HG02943 (cell line): ENCODE measurements at regions not wholly inside any gene's neighbourhood (a gene's known extent, or its start where the extent isn't known, plus 50 kb on each side); places are given as distances from the start of the nearest gene placed in this dataset.

Experiments used
- ATAC-seq: cut with Tn5 transposase; IDR thresholded peaks from one replicate; pipeline ENCODE4 v1.9.1; 2021; ENCODE audit warnings: mild to moderate bottlenecking, low read depth, moderate library complexity; ENCODE audit not compliant: unreplicated experiment

DNA sequence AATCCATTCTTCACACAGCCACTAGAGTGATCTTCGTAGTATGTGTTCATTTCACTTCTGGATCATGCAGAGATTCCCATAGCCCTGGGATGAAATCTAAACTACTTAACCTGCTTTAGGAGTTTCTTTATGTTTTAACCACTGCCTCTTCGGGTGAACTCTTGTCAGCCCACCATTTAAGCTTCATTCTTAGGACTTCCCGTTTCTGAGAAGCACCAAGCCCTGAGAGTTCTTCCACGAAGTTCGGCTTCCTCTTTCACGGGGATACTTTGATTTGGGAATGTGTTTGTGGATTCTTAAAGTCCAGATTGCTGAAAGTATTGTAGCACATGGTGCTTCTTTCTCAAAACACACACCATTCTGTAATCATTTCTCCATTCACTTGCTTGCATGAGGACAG, 205.0 kb downstream of the UBE2E3 start:
- ATAC-seq: no peak

DNA sequence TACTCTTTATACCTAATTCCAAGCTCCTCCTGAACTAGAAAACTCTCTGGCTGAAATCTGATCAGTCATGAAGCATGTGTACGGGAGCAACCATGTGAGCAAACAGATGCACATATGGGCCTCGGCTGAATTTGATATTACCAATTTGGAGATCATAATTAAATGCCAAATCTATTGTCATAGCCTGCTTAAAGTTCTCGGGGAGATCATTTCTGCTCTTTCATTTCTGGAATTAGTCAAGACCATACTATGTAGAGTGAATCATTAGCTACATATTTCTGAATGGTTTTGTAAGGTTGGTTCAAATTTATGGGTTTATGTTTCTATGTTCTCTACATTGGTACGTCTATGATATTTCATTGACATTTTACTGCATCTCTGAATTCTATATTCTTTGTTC, 205.5 kb downstream of the UBE2E3 start:
- no peak for ATAC-seq

DNA sequence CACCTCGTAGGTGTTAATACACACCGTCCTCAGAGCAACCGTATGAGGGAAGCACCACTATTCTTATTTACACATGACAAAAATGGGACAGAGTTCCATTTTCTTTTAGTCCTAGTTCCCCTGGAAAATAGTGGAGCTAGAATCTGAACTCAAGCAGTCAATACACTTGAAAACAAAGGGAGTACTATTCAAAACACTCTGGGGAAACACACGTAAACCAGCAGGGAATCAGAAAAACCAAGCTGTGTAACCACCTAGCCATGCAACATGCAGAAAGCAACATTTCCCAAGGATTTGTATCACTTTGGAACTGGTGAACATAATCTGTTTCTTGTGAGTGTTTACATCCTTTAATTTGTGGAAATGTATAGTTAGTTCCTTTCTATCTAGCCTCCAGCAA, 208.2 kb downstream of the UBE2E3 start:
- ATAC-seq: no peak

DNA sequence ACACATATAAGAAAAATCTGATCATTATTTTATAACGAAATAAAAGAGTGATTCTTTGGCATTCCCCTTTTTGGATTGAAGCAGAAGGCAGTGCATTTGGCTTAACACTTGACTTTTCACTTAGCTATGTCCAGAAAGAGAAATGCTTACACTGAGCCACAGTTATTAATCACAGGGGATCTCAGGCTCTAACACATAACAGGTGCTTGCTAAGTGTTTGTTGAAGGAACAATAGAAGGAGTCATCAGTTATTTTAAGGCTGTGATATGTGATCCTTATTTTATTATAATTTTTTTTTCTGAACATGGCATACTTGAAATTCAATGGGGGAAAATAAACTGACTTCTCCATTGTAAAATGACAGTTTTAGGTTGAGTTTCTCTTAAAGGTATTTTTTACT, 209.5 kb downstream of the UBE2E3 start:
- ATAC-seq: no peak

DNA sequence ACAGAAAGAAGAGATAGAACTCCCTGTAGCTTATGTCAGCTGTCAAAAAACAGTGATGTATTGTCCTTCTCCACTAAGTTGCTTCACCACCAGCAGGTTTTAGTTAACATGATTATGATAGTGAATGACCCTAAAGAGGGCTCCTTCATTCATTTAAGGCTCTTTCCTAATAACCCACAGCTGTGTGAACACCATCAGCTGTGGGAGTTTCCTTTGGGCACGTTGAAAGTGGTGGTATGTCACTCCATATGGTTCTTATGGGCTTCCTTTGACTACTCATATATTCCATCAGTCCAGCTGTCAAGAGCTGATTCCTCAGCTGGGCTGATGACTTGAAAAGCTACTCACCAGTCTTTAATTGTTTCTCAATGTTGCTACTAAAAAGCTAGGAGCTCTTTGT, 210.3 kb downstream of the UBE2E3 start:
- no peak for ATAC-seq

DNA sequence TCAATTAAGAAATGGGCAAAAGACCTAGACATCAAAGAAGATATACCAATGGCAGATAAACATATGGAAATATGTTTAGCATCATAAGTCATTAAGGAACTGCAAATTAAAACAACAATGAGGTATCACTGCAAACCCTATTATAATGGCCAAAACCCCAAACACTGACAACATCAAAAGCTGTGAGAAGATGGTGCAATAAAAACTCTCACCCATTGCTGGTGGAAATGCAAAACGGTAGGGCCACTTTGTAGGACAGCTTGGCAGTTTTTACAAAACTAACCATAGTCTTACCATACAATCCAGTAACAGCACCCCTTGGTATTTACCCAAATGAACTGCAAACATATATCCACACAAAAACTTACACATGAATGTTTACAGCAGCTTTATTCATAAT, 213.1 kb downstream of the UBE2E3 start:
- no peak for ATAC-seq

DNA sequence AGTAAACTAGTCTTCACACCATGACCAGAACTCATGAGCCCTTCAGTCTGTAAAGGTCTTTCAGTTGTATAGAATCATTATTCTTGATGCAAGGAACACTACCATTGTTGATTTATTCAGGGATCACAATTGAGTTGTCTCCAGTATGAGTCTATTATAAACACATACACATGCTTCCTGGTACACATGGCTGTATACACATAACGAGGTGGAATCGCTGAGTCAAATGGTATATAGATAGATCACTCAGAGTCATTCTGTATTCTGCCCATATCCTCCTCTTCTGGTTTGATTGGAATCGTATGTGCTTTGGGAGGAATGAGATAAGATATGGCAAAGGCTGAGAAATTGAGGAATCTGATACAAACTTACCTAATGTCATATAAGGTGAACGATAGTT, 216.0 kb downstream of the UBE2E3 start:
- no peak for ATAC-seq

DNA sequence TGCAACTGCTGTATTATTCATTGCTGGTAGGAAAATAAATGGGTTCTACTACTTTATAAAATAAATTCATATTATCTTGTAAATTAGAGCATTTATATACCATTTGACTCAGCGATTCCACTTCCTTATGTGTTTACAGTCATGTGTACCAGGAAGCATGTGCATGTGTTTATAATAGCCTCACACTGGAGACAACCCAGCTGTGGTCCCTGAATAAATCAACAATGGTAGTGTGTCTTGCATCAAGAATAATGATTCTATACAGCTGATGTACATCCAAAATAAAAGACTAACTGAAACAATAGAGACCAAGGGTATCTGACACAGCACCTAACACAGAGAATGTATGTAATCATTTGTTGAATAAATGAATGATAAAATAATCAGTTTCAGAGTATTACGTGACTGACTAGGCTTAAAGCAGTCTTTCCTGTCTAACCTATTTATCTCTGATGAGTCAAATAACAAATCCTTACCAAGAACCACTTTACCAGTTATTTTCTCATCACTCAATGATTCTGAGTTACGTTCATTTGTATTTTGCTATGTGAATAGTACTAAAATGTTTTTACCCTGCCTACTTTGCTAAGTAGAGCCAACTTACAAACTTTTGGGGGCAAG, 216.8 kb downstream of the UBE2E3 start:
- ATAC-seq: no peak

DNA sequence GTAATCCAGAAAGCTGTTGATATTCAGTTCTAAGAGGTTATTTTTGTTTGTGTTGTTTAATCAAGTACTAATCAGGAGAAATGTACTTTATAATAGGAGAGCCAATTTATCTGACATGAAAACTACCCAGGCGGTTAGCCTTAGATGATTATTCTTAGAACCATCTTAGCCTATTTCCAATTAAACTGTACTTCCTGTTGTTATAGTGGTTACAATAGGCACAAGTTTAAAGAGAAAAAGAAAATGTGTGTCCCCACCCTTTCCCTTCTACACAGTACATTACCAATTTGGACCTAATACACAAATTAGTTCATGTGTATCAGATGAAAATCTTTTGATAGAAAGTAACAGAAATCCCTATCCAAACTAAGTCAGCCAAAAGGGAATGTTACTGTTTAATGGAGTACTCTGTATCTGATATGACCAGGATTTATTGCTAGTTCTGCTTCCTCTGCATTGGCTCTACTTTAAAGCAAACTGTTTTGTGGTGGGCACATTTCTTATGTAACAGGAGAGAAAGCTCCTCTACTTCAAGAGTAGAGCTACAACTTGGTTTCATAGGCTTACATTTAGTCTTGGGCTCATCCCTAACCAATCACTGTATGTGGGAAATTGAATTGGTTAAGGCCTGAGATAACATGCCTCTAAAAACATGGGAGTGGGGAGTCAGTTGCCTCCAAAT, 217.9 kb downstream of the UBE2E3 start:
- no peak for ATAC-seq

DNA sequence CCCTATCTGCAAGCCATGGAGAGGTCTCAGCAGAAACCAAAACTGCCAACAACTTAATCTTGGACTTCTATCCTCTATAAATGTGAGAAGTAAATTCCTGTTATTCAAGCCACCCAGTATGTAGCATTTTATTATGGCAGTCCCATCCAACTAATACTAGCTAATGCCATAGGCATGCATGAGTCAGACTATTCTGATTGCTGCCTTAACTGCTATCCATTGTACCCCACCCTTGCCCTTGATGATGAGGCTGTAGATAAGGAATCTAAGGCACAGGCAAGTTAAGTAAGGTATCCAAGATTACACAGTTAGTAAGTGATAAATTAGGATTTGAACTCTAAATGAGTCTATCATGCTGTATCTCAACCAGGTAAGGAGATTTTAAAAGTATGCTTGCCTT, 223.0 kb downstream of the UBE2E3 start:
- no peak for ATAC-seq

DNA sequence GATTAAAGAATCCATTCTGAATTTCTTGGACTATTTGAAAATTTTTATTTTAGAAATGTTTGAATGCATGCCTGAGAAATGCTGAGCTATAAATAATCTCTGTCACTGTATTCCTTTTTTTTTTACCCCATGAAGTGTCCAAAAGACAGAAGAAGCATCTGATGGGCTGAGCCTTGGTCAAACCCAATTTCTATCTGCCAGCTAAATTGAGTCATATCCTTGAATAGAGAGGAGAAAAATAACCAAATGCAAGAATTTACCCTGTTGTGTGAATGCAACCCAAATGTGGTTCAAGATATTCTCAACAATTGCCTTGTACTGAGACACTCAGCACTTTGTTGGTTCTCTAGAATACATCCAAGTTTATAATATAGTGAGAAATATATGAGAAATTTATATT, 223.5 kb downstream of the UBE2E3 start:
- no peak for ATAC-seq

DNA sequence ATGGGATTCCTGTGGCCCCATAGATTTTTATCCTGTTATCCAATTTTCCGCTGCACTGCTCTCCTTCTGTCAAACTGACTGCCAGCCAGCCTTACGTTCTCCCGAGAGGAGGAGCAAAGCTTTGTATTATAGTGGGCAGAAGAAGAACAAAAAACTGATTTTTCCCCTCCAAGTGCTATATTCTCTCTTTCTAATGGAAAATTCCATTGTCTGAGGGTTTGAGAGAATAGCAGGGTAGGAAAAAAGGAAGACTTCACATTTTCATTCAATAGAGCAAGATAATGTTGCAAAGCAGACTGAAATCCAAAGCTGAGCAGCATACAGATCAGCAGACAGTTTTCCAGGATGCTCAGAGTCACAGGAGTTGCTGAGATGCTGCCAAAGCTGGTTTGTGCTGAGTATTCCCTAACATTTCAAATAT, 238.0 kb downstream of the UBE2E3 start:
- no peak for ATAC-seq

DNA sequence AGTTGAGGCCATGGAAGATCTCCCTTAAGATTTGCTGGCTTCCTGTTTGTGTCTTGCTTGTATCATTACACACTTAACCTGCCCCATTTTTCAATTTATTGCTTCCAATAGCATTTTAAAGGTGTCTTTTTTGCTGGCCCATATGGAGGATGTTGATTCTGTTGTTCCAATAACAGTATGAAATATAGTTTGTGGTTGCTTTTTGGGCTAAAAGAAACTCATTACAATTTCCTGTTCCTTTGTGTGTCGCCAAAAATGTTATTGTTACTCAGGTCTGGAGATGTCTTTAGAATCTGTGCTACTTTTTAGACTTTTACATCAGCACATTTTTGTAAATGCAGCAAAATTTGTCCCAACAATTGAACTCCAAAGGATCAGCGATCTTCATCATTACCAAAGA, 234.0 kb upstream of the ITGA4 start:
- no peak for ATAC-seq

DNA sequence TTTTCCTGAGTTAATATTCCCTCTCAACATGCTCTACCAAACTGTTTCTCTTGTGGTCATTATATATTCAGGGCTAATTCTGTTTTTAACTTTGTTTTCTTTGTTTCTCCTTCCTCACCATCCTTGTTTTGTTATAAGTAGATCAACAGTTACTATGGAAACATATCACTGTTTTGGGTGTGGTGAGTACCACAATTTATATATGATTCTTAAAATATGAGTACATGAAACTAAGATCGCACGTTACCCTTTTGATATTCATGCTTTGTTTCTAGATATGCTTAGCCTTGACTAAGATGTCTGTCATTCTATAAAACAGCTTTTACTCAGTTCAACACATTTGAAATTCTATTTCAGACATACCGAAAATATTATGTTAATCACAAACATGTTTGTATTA, 232.3 kb upstream of the ITGA4 start:
- no peak for ATAC-seq

DNA sequence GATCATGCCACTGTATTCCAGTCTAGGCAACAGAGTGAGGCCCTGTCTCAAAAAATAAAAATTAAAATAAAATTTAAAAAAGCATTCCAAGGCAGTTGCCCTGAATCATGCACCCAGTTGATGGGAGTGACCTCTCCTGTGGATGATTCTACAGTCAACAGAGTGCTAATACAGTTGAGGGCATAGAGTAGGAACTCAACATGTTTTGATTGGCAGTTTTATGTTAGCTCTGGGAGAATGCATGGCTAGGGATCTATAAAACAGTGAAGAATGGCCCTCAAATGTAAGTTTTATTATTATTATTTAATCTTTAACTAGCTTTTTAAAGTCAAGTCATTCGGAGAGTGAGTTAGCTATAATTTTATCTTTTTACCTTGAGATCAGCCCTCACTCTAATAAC, 228.5 kb upstream of the ITGA4 start:
- ATAC-seq: no peak

DNA sequence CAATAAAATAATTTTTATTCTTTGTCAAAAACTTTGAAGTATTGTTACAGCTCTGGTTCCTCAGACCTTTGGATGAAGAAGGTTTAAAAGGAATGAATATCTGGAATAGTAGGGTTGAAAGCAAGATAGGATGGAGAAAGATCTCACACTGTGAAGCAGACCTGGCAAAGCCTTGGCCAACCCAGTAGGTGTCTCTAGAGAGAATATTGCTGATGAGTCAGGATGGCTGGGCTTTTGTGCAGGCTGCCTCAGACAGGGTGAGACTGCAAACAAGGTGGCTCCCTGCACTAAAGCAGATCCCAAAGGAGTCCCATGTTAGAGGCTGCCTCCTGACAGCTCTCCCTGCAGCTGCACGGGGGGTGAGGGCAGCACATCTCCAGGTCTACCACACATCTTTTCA, 226.0 kb upstream of the ITGA4 start:
- no peak for ATAC-seq

DNA sequence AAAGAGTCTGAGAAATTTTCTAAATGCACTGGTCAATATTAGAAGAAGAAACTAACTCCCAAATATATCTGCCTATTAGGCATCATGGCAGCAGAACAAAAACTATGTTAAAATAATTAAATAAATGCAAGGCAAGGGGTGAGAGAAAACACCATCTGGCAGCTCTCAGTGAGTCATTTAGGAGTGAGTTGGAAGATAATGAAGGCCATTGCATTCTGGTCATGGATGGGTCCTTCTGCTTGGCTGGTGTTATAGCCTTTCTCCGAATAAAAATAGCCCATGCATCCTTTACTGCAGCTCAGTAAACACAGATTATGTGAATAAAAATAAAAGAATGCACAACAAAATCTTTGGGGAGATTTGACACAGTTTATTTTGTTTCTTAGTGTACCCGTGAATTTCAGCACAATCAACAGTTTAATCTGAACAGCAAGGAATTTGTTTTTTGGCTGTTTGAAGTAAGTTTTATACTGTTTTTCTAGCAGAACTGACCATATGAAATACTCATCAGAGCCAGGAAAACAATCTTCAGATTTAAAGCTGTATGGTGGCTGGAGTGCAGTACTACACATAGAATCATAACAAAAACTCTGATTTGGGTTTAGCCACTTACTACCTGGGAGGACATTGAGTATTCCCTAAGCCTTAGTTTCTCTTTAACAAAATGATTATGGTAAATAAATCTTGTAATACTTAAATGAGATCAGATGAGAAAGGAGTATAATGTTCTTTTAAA, 225.1 kb upstream of the ITGA4 start:
- no peak for ATAC-seq

DNA sequence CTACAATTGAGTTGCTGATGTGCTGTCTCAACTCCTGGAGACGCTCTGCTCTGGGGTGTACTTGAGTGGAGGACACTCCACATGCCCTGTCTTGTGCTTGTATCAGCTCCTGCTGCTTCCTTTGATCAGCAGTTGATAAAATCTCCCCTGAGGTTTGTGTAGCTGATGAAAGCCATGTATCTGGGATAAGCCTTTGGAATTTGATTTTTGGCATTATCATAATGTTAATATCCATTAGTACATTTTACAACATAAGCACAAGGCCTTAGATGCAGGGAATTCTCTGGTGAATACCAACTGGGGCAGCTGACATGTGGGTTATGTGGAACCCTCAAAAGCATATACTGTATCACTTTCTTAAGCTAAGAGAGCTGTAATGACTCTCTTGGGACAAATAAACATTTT, 222.7 kb upstream of the ITGA4 start:
- ATAC-seq: no peak

DNA sequence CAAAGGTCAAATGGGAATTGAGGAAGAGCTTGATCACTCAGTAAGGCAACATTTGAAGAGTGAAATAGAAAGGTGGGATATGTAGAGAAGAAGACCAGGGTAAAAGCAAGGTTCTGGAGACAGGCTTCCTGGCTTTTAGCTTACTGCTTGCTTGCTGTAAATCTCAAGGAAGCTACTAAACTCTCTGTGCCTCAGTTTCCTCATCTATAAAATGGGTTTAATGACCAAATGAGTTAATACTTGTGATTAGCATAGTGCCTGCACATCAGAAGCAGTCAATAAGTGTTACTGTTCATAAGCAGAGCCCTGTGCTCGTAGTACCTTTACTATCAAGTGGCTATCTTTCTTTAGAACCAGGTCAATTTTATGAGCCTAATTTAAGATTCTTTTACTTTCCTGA, 222.2 kb upstream of the ITGA4 start:
- ATAC-seq: no peak

DNA sequence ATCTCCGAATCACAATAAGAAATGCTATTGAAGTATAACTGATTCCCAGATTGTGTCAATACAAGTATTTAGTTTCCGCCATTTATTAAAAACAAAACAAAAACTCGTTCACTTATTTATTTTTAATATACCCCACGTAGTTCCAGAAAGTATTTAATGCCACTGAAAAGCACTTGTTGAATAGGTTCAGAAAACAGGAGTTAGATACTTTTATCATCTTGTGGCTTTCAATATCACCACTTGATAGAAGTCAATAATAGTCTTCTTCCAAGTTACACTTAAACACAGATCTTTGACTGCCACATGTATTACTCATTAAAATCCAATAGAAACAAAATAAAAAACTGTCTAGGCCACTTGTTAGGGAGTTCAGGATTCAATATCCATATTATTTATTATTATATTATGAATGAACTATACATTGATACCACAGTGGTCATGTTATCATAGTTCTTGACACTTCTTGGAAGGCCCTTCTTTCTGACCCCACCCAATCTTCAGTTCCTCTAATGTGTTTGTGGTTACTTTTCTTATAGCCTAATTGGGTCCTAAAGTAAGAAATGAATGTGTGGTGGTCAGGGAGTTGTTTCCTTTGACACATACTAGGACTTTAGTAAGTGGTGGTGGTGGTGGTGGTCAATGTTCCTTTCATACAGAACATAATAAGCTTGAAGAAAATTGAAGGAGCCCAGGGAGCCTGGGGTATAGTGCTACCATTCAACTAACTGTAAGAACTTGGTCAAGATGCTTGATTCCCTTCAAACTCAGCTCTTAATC, 221.3 kb upstream of the ITGA4 start:
- ATAC-seq: peak; percentile 92

DNA sequence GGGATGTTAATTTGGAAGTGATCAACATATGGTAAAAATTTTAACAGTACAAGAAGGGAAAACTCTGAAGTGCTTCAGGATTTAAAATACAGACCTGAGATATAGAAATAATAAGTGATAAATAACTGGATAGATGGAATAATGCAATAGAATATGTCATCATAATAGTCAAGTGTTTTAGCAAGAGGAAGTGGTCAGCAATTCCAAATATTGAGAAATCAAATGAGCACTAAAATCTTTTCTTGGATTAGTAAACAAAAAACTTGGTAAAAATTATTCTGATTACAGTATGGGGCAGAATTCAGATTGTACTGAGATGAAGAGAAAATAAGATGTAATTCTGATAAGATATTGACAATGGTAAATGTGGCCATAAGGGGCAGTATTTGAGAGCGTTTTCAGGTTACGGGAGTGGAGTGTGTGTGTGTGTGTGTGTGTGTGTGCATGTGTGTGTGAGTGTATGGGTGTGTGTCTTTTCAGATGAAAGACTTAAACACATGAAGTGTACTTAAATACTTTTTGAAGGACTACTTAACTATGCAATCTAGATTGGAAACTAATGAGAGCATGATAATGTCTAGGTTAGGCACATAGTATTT, 217.9 kb upstream of the ITGA4 start:
- ATAC-seq: no peak
